Retina (tissue), 1 donor: ENCODE measurements at regions not wholly inside any gene's neighbourhood (a gene's known extent, or its start where the extent isn't known, plus 50 kb on each side); places are given as distances from the start of the nearest gene placed in this dataset.
"Not testable (repeated sequence)": the region's sequence is repeated elsewhere in the genome, so short reads cannot be mapped to it uniquely, and the experiment has no call there.

Experiments used
- DNase-seq: peaks from one replicate; pipeline ENCODE4 v3.0.0-alpha.2; 2016

DNA sequence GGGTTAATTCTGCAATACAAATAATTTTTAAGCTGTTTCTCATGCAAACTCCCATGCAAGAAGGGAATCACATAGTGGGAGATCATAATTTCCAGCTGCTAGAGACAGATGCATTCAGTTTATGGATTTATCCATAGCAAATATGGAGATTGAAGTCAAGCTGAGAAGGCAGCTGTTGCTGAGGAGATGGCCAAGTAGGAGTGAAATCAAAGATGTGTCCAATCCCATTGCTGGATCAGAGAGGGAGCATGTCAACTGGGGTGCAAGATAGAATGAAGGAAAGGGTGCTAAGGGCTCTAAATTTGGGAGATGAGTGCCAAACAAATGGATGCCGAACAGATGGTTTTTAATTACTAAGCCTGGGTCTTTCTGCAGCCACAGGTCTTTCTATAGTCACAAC, 504.5 kb downstream of the NFIB start:
- no peak for DNase-seq

DNA sequence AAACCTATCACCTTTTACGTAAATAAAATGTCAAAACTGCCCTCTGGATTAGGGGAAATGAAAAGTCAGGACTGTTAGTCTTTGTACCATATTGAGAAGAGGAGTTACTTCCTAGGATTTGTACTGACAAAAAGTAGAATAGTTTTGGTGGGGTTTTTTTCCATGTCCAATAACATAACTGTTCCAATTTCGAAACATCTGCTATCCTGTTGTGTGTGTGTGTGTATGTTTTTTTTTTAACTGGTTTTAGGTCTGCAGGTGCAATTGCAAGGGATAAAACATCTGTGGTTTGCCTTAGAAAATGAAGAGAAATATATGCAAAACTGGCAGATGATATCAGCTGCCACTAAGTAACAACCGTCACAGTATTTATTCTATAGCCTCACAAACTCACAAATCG, 506.8 kb downstream of the NFIB start:
- DNase-seq: no peak

DNA sequence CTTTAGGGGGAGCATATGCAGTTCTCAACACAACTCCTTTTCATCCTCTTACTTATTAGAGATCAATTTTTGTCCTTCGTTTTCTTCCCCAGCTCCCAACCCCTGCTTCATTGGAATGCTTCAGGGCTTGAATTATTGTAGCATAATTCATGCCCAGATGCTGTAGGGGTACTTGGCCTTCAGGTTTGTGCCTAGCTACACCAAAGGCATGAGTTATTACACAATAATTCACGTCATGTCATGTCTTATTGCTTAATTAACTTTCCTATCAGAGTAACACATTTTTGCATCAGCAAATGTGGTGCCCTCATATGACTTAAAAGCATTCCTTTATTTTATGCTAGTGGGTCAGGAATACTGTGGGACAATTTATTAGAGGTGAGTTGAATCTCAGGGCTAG, 507.2 kb downstream of the NFIB start:
- no peak for DNase-seq

DNA sequence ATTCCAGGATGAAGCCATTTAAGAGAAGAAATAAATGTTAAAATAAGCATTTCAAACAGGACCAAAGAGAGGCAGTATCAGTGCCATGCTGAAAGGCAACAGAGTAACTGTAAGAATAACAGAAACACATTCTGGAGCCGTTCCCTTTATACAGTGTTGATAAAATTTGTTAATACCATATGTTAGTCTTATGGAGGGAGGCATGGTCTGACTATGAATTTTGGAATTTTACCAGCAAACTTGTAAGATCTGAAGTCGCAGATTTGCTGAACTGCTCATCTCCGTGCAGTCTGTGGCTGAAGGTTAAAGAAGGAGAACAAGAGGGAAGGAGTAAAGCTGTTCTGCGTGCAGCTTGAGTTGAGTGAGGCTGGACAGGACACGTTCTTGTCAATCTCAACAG, 508.4 kb downstream of the NFIB start:
- no peak for DNase-seq

DNA sequence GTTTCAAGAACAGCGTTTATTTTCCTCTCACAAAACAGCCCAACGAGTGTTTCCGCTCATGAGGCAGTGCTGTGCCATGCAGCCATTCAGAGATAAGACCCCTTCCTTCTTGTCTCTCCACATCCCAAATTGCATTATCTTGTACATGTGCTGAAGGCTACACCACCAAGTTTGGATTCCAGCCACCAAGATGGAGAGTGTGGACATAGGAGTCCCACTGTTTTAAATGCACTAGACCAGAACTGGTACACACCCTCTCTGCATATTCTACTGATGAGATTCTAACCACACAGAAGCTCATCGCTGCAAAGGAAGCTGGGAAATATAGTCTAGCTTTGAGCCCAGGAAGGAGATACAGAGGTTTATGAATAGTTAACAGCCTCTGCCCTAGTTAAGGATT, 509.4 kb downstream of the NFIB start:
- no peak for DNase-seq

DNA sequence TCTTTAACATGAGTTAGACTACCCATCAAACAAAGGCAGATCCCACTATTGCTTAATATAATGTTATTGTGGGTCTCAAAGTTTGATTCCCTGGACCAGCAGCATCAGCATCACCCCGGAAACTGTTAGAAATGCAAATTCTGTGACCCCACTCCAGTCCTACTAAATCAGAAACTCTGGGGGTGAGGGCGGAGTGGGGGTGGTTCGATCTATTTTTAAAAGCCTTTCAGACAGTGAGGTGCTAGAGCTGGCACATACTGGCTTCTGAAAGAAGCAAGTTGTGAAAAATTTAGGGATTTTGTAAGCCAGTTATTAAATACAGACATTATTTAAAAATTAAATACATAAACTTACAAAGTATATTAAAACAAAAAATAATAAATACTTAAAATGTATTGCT, 513.2 kb downstream of the NFIB start:
- no peak for DNase-seq

DNA sequence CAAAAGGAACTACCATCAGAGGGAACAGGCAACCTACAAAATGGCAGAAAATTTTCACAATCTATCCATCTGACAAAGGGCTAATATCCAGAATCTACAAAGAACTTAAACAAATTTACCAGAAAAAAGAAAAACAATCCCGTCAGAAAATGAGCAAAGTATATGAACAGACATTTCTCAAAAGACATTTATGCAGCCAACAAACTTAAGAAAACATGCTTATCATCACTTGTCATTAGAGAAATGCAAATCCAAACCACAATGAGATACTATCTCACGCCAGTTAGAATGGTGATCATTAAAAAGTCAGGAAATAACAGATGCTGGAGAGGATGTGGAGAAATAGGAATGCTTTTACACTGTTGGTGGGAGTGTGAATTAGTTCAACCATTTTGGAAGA, 516.2 kb downstream of the NFIB start:
- not testable (repeated sequence) for DNase-seq

DNA sequence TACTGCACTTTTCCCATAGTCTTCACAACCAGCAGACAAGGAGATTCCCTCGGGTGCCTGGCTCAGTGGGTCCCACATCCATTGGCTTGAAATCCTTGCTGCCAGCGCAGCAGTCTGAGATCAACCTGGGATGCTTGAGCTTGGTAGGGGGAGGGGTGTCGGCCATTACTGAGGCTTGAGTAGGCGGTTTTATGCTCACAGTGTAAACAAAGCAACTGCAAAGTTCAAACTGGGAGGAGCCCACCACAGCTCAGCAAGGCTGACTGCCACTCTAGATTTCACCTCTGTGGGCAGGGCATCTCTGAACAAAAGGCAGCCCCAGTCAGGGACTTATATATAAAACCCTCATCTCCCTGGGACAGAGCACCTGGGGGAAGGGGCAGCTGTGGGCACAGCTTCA, 512.3 kb upstream of the MPDZ start:
- no peak for DNase-seq

DNA sequence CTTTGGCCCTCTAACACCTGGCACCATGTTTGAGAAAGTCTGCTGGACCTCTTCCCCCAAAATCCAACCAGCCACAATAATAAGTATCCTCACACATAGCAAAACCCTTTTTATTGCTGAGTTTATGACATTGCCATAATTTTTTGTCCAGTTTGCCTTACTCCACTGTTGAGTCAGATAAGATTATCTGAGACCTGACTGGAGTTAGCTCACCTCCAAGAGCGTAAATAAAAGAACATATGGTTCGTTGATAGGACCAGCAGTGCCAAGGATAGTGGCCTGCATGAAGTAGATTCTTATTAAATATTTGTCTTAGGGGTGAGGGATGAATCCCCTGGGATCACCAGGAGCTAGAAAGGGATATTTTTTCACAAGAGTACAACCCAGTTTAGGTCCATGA, 510.6 kb upstream of the MPDZ start:
- DNase-seq: no peak

DNA sequence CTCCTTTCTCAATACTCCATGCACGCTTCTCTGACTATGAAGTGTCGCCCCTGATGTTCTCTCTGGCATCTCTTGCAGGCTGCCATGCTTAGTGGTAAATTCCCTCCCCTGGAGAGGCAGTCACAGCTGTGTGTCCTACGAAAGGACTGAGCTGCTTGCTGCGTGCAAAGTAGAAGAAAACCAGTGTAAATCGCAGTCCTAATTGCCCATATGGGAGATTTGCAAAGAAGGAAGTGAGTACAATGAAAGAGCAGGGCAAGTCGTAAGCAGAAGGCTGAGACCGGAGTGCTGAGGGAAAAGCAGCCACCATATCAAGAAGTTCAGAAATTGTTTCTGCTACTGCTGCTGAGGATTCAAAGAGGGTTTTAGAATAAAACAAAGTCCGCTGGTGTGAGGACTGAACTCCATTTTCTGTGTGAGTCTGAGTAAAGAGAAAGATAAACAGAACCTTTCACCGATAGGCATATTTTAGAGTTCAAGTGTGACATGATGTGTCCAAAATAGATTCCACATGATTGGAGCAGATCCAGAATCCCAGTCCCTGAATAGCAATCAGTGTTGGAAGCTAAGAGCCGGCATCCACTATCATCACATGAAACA, 507.8 kb upstream of the MPDZ start:
- DNase-seq: peak; percentile 48

DNA sequence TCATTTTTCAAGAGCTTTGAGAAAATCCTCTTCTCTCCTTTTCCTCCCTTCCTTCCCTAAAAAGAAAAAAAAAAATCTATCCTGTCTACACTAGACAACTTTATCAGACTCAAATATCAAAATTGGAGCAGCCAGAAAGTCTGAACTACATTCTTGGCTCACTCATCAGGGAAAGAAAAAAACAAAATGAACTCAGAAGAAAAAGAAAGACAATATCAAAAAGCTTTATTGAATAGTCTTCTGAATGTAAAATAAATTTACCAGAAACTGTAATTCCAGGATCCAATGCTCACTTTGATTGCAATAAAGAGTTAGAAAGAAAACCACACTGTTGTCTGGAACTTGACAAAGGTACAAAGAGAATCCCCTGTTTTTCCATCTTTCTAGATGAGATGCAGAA, 507.2 kb upstream of the MPDZ start:
- no peak for DNase-seq

DNA sequence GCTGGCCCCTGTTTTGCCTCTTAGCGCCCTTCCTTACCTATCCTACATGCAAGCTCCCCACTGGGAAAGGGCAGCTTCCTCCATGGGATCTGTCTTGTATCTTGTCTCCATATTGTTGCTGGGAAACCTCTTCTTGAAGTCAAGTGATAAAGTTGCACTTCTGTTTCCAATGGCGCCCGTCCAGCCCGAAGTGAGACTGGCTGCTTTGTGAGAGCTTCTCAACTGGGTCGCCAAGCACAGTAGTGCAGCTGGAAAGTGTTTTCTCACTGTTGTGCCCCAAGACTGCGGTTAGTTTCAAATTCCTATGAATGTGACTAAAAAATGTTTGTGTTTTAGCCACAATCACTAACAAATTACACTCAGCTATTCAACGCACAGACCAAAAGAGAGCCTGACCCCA, 506.6 kb upstream of the MPDZ start:
- DNase-seq: no peak

DNA sequence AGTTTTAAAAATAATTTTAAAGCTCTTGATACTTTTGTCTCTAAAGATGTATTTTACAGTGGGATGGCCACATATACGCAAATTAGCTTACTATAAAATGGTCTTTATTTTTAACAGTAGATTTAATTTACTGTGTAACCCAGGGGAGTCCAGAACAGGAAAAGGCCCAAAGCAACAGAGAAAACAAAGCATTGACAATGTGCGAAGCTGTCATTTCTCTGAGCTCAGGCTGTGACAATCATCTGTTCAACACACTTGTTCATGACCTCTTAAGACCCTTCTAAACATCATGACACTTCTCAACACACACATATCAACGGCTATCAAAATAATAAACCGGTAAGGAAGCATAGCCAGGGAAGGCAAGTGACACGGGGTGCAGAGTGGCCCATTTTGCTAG, 499.6 kb upstream of the MPDZ start:
- DNase-seq: peak; percentile 52

DNA sequence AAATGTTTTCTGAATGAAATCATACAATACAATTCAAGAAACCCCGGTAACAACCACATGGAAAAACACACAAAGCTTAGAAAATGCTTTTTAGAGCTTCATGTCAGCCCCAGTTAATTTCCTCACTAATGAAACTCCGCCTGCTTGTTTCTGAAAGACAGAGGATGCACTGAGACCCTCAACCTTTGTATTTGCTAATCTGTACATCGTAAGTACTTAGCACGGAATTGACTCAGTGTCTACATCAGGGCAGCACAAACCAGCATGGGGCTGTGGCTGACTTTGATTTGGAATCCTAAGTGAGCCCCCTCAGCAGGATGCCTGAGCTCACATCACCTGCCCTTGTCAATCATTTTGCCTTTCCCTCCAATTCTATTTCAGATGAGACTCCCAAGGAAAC, 499.1 kb upstream of the MPDZ start:
- DNase-seq: peak; percentile 70

DNA sequence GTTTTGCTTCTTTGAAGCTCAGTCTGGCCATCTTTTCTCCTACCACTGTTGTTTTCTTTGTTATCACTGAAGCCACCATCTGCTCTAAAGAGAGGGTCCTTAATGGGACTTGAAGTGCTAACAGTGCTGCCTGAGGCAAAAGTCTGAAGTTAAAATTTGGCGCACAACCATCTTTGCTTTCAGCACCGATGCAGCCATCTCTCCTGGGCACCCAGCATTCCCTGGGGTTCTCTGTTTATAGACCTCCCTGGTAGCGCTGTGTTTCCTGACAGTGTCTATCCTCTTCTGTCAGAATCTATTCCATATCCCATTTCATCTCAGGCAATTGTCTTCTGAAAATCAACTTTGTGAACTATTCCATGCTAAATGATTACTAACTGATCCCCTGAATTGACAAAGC, 491.5 kb upstream of the MPDZ start:
- DNase-seq: no peak

DNA sequence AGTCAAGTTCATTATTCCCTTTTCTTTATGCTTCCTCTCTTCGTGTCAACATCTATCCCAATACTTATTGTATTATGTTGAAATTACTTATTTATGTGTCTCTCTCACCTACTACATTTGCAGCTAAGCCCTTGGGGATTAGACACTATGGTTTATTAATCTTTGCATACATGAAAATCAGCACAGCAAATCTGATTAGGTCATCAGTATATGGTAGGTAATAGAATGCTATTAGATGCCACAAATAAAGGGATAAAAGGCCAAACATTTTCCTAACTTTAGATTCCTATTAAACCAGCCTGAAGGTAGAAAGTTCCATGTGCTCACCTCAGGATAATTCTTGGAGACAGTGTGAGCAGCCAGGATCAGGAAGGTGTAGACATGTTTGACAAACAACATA, 490.1 kb upstream of the MPDZ start:
- DNase-seq: no peak

DNA sequence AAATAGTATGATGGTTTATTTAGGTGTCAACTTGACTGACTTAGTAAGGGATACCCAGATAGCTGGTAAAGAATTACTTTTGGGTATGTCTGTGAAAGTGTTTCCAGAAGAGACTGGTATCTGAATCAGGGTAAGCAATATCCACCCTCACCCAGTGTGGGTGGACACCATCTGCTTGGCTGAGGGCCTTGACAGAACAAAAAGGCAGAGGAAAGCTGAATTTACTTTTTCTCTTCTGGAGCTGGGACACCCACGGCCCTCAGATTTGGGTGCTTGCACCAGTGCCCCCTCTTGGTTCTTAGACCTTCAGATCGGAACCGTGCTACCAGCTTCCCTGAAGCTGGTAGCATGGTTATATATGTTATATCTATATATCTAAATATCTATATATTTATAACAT, 489.5 kb upstream of the MPDZ start:
- DNase-seq: no peak

DNA sequence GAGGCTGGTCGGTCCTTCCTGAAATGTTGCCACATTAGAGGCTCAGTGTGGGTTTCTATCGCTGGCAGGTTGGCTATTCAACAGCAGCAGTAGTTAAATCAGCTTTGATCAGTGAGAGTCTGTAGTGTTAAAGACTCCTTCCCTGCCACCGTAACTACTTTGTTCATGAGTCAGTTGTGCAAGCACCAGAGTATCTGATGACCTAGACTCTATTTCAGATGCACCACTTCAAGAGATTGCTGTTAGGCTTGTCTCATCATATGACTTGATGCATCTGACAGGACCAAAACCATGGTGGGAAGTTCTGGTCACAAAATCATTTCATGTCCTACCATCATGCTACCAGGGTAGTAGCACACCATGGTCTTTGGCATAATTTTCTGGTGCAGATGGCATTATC, 482.7 kb upstream of the MPDZ start:
- no peak for DNase-seq

DNA sequence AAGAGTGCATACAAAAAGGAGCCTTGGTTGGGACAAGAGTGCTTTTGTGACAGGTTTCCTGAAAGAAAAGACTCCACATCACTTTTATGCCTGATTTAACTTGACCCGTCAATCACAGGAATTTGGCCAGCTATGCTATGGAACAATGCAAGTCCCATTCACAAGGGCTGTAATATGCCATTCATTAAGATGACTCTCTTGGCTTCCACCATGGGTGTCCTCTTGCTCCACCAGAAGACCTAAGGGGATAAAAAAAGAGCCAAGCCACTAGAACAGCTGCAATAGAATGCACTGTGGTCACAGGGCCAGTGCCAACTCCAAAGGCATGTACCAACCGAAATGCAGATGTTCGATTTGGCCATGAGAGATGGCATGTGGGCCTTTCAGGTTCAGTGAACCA, 480.1 kb upstream of the MPDZ start:
- DNase-seq: no peak

DNA sequence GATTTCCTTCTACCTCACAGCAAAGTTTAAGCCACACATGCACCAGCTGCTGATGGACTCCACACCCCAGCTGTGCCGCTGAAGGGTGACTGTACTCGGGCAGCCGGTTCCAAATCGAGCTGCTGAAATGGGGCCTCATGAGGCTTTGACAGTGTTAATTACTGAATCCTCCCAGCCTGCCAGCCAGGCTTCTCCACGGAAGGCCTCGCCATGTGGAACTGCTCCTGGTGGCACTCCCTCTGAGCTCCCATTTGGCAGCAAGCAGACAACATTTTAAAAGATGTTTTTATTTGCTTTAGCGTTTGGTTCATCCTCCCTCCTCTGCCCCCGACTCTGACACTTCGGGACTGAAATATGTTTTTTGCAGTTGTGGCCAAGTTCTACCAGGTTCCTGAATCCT, 479.4 kb upstream of the MPDZ start:
- DNase-seq: peak; percentile 33

DNA sequence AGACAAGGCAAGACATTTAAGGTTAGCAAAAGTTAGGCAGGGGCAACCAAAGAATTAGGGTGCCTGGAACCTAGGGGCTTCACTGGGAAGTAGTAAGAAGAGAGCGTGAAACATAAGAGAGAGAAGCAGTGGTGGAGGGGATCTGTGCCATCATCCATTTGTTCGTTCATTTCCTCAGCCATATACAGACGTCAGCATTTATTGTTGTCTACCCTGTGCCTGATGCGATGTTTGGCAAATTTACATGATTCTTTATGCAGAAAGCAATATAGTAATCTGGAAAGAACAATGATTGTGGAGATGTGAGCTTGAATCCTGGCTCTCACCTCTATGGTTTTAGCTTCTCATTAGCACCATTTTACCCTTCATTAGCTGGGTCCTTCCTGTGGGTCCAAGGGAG, 477.5 kb upstream of the MPDZ start:
- DNase-seq: no peak

DNA sequence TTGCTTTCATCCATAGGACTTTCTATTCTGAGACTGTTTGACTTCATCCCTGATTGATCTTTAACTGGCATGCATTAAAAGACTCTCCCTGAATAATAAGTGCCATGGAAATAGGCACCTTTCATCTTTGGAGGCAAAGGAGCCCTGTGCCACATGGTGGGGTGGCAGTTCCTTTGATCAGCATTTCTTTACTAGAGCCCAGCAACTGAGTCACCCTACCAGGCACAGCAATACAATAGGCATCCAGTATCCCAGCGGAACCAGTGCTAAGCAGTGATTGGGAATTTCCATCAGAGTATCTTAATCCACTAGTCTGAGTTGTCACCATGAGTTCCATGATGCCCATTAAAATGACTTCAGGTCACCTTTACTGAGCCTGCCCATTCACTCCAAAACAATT, 476.1 kb upstream of the MPDZ start:
- DNase-seq: no peak

DNA sequence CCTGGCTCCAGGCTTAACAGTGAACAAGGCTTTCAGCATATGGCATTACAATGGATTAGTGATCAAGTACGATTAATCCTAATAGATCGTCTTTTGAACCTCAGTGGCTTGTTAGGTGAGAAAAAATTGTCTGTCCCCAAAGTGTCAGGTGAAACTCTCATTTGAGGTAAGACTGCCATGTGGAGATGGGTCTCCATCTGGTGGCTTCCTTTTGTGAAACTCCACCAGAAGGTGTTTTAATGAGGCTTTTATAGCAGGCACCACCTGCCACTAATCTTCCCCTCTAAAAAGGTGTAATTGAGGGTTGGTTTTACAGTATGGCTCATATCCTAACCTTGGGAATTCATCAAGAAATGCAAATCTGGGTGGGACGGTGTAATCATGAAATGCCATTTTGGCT, 471.1 kb upstream of the MPDZ start:
- DNase-seq: no peak

DNA sequence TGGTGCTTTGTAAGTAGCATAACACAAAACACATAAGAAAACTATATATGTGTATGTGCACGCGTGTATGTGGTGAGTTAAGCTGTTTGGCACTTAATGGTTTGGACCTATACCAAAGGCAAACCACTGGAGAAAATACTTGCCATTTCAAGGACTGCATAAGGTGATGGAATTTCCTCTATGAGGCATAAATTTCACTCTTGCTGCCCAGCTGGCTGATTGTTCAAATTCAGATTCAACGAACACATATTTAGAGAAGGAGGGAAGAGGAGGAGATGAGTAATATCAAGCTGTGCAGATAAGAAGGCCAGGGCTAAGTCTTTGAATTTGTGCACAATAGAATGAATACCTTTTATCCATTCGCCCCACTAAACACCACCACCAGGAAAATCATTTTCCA, 470.6 kb upstream of the MPDZ start:
- no peak for DNase-seq

DNA sequence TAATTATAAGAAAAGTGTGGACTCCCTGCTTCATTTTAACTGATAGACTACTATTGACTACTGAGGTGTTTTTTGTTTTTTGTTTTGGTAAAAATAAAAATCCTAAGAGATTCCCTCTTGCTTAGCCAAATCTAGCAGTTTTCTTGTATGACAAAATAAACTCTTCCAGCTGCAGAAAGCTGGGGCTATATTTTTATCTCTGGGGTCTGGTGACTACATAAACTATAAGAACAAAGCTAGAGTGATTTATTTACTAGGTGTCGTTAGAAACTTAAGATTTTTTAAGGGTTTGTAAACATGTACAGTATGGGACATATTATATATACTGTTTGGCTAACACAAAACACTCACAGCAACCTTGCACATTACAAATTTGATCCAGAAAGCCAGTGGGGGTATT, 467.4 kb upstream of the MPDZ start:
- no peak for DNase-seq
